B cell (primary cell): ENCODE measurements at regions not wholly inside any gene's neighbourhood (a gene's known extent, or its start where the extent isn't known, plus 50 kb on each side); places are given as distances from the start of the nearest gene placed in this dataset.

Experiments
- ATAC-seq: fragments of 200-7000 bp; cut with Tn5 transposase; one replicate; pipeline ENCODE4 v1.10.0; 2021; ENCODE audit warnings: low read depth, mild to moderate bottlenecking, moderate number of reproducible peaks, moderate library complexity
- CTCF ChIA-PET: fragments of 350-600 bp; sonication (Branson Sonifier 250); formaldehyde crosslinking; loops from one replicate; lab custom pipeline; 2021; ENCODE audit warnings: antibody characterized with exemption, inconsistent platforms; lab: Charles Lee
- POLR2A ChIA-PET: fragments of 350-600 bp; sonication (Branson Sonifier 250); formaldehyde crosslinking; loops from one replicate; lab custom pipeline; 2021; ENCODE audit warnings: antibody characterized with exemption; lab: Charles Lee
- DNase-seq: peaks from one replicate; pipeline ENCODE4 v3.0.0; 2013
- H2AFZ ChIP-seq: 2 replicates; pipeline ENCODE4 v1.6.1; 2012; ENCODE audit warnings: mild to moderate bottlenecking, low read depth, low read length; ENCODE audit not compliant: insufficient read depth, poor library complexity, severe bottlenecking
- H3K27ac ChIP-seq, 2 donors: 1 replicate in 1 of 2; 2 replicates in 1 of 2; pipeline ENCODE4 v1.5.1; 2012 to 2013; ENCODE audit warnings: low read length in 2 of 2, mild to moderate bottlenecking in 2 of 2, moderate library complexity in 1 of 2
- H3K27me3 ChIP-seq, 4 experiments: fragments of 200-600 bp in 1 of 4; sonication (generic) in 1 of 4; replicated peaks in 1 of 4; 1 replicate in 2 of 4; 2 replicates in 2 of 4; pipeline versions ENCODE4 v1.6.1 to v1.7.0; 2013 to 2016; ENCODE audit warnings: low read length in 3 of 4, mild to moderate bottlenecking in 2 of 4, mixed read lengths in 1 of 4, moderate library complexity in 1 of 4; ENCODE audit not compliant: insufficient read depth in 4 of 4, control insufficient read depth in 3 of 4; ENCODE audit errors: control extremely low read depth in 1 of 4
- H3K36me3 ChIP-seq, 2 experiments: replicated peaks in 1 of 2; 1 replicate in 1 of 2; 2 replicates in 1 of 2; pipeline versions ENCODE4 v1.6.1 to v1.7.1; 2013; ENCODE audit warnings: low read length in 1 of 2; ENCODE audit not compliant: insufficient read depth in 2 of 2, control insufficient read depth in 1 of 2; ENCODE audit errors: control extremely low read depth in 1 of 2, extremely low read depth in 1 of 2
- H3K4me1 ChIP-seq, 2 donors: fragments of 200-600 bp in 1 of 2; sonication (generic) in 1 of 2; 1 replicate in 1 of 2; 2 replicates in 1 of 2; pipeline versions ENCODE4 v1.5.1 to v1.6.1; 2013 to 2017; ENCODE audit warnings: low read length in 2 of 2; ENCODE audit not compliant: control insufficient read depth in 2 of 2, insufficient read depth in 2 of 2
- H3K4me2 ChIP-seq: replicated peaks from 2 replicates; pipeline ENCODE3; 2012; ENCODE audit warnings: mild to moderate bottlenecking, low read depth, low read length; ENCODE audit not compliant: poor library complexity, severe bottlenecking
- H3K4me3 ChIP-seq, 5 experiments: fragments of 200-600 bp in 1 of 5; sonication (generic) in 1 of 5; 1 replicate in 3 of 5; 2 replicates in 2 of 5; pipeline versions ENCODE4 v1.5.1 to v1.7.0; 2011 to 2016; ENCODE audit warnings: low read length in 4 of 5, mild to moderate bottlenecking in 4 of 5, low read depth in 2 of 5, control low read depth in 1 of 5, moderate library complexity in 1 of 5; ENCODE audit not compliant: insufficient read depth in 1 of 5; ENCODE audit errors: control extremely low read depth in 1 of 5, extremely low read depth in 1 of 5
- H3K79me2 ChIP-seq: fragments of 200-600 bp; sonication (generic); one replicate; pipeline ENCODE4 v1.6.0; 2016; ENCODE audit warnings: low read length; ENCODE audit not compliant: control insufficient read depth, insufficient read depth
- H3K9ac ChIP-seq: fragments of 200-600 bp; sonication (generic); 2 replicates; pipeline ENCODE4 v1.6.1; 2017; ENCODE audit warnings: mild to moderate bottlenecking, low read length, moderate library complexity
- H3K9me3 ChIP-seq, 3 donors: one replicate each; pipeline versions ENCODE4 v1.6.1 to v1.7.1; 2013; ENCODE audit warnings: low read length in 2 of 3; ENCODE audit not compliant: control insufficient read depth in 2 of 3, insufficient read depth in 1 of 3; ENCODE audit errors: control extremely low read depth in 1 of 3
- H4K20me1 ChIP-seq: 2 replicates; pipeline ENCODE4 v1.6.0; 2012; ENCODE audit warnings: mild to moderate bottlenecking, low read length; ENCODE audit not compliant: insufficient read depth, control insufficient read depth, poor library complexity, severe bottlenecking
- H3K27ac Mint-ChIP-seq: one replicate; pipeline ENCODE4 v1.8.0; 2021; ENCODE audit warnings: mixed read lengths
- H3K27me3 Mint-ChIP-seq: one replicate; pipeline ENCODE4 v1.8.0; 2021; ENCODE audit warnings: mixed read lengths
- H3K4me1 Mint-ChIP-seq: one replicate; pipeline ENCODE4 v1.8.0; 2021; ENCODE audit warnings: mixed read lengths
- H3K4me3 Mint-ChIP-seq: one replicate; pipeline ENCODE4 v1.8.0; 2021; ENCODE audit warnings: mixed read lengths
- H3K9me3 Mint-ChIP-seq: one replicate; pipeline ENCODE4 v1.8.0; 2022; ENCODE audit warnings: mixed read lengths; ENCODE audit not compliant: insufficient read depth
- CTCF ChIP-seq: fragments of 200-600 bp; IDR thresholded peaks from one replicate; pipeline ENCODE4 v1.8.0; 2022; ENCODE audit warnings: antibody characterized with exemption, mild to moderate bottlenecking
- EZH2 ChIP-seq: IDR thresholded peaks from 2 replicates; pipeline ENCODE4 v1.6.1; 2012; ENCODE audit warnings: borderline replicate concordance, low read depth, mild to moderate bottlenecking, moderate library complexity, low read length; ENCODE audit not compliant: insufficient read depth, poor library complexity, severe bottlenecking
- WGBS: methylation state at CpG from one replicate; pipeline ENCODE4 v1.1.5; 2013; ENCODE audit warnings: missing lambda C conversion rate; ENCODE audit not compliant: insufficient coverage; 5-methylcytosine and 5-hydroxymethylcytosine counted together
- intact Hi-C: fragments of 100-400 bp; cut with micrococcal nuclease; formaldehyde crosslinking; loops from one replicate; pipeline ENCODE4 v1.10.0; 2022

DNA sequence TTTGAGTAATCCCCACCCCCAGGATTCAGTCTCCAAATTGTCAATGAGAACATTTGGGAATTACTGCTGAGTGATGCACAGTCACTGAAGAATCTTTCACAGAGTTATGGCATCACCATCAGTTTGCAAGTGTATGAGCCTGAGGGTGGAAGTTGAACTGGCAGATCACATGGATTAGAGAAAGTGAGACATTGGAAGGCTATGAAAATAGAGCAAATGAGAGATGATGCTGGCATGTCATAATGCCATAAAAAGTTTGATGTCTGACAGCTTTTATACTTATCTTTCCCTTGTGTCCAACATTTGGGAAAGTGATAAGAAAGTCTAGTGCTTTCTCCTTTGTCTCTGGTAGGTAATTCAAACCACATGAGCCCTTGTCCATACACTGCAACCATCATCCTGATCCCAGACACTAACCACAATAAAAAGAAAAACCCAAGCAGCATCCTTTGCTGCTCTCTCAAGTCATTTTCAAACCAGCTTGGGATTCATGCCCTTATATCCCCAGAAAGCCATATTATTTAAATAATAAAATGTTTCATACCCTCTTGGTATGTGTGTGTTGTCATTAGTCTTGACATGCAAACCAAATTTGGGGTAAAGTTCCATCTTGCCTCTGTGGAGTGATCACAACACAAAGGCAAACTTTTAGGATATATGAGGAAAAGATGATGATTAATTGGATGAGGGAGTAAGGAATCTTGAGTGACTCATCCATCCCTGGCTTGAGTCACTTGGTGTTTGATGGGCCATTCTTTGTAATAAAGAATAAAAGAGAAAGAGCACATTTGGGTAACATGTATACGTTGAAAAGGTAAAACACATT is 438.9 kb downstream of the GRXCR1 start:
- intact Hi-C loops = no loop called here
- Histone ChIP-seq H3K4me1 (no peaks in the 10 kb centered on the region), H3K9ac (no peak overlapping the region), H3K79me2 (no peaks in the 10 kb centered on the region), H4K20me1 (no peaks in the 10 kb centered on the region), H3K4me3 (no peak overlapping the region), H3K9me3 (no peaks in the 10 kb centered on the region), H2AFZ (no peak overlapping the region), H3K36me3 (no peaks in the 10 kb centered on the region), H3K4me2 (no peak overlapping the region), H3K27ac (no peak overlapping the region), H3K27me3 (no peaks in the 10 kb centered on the region)
- Mint-ChIP-seq H3K4me3 (no peak overlapping the region), H3K9me3 (no peaks in the 10 kb centered on the region), H3K27me3 (no peaks in the 10 kb centered on the region), H3K4me1 (no peaks in the 10 kb centered on the region), H3K27ac (no peak overlapping the region)
- POLR2A ChIA-PET = no interaction called here
- DNase-seq (no peak), ATAC-seq (no peak)
- 100% methylated on average over 1 of the region's 1 CpG for WGBS
- TF ChIP-seq EZH2 = no peak
- no peak for TF ChIP-seq CTCF
- CTCF ChIA-PET = no interaction called here

- no peaks in the 10 kb centered on the region for H3K4me1 Mint-ChIP-seq
- no peak for TF ChIP-seq CTCF
- no peak for TF ChIP-seq EZH2
- H3K9me3 Mint-ChIP-seq = no peaks in the 10 kb centered on the region
Observed at GRCh38 chr4:43332052-43332425, 439.5 kb downstream of the GRXCR1 start.

More at GRCh38 chr4:43332052-43332425, 439.5 kb downstream of the GRXCR1 start:
- Histone ChIP-seq H3K4me1 (no peaks in the 10 kb centered on the region), H3K27me3 (no peaks in the 10 kb centered on the region), H3K27ac (no peak overlapping the region), H3K4me2 (no peak overlapping the region), H2AFZ (no peak overlapping the region), H3K79me2 (no peaks in the 10 kb centered on the region), H3K9me3 (no peaks in the 10 kb centered on the region), H4K20me1 (no peaks in the 10 kb centered on the region), H3K9ac (no peak overlapping the region), H3K36me3 (no peaks in the 10 kb centered on the region), H3K4me3 (no peak overlapping the region)
- intact Hi-C loops = no loop called here
- Mint-ChIP-seq H3K4me3 (no peak overlapping the region), H3K27ac (no peak overlapping the region), H3K27me3 (no peaks in the 10 kb centered on the region)
- CTCF ChIA-PET = no interaction called here
- DNase-seq (no peak), ATAC-seq (no peak)
- POLR2A ChIA-PET = no interaction called here
